HepG2 (cell line): ENCODE measurements at regions not wholly inside any gene's neighbourhood (a gene's known extent, or its start where the extent isn't known, plus 50 kb on each side); places are given as distances from the start of the nearest gene placed in this dataset.

ENCODE experiments used
- ATAC-seq: fragments of 200-7000 bp; cut with Tn5 transposase; 3 replicates; pipeline ENCODE4 v1.9.1; 2020; ENCODE audit warnings: mild to moderate bottlenecking, moderate library complexity
- BruUV-seq: library from RNA; stranded (reverse); fragments of 400-500 nt; replicated peaks from 2 replicates; lab custom pipeline; 2021; lab: Mats Ljungman, UMichigan
- CTCF ChIA-PET: fragments of 300-600 bp; formaldehyde crosslinking; extraction: SDS; loops from one replicate; lab custom pipeline; 2021; ENCODE audit warnings: low total read pairs, inconsistent platforms, low intra/inter-chr PET ratio; lab: Yijun Ruan, JAX
- POLR2A ChIA-PET: fragments of 350-600 bp; sonication (Branson Sonifier 250); formaldehyde crosslinking; loops from one replicate; lab custom pipeline; 2020; ENCODE audit warnings: antibody characterized with exemption, inconsistent platforms; lab: Yijun Ruan, JAX
- DNase-seq: peaks from one replicate; pipeline ENCODE4 v3.0.0-alpha.2; 2015; ENCODE audit warnings: low spot score
- FAIRE-seq: peaks from 3 replicates; lab custom pipeline; 2011; peaks lifted over from hg19 to GRCh38; lab: Jason Lieb, UNC
- H2AFZ ChIP-seq: one replicate; pipeline ENCODE4 v1.6.1; 2011; ENCODE audit warnings: low read length, inconsistent platforms
- H3K27ac ChIP-seq: fragments of 300-600 bp; 3 replicates; pipeline ENCODE4 v1.8.0; 2011; ENCODE audit warnings: mixed run types, mild to moderate bottlenecking, mixed read lengths, low read length, inconsistent platforms; ENCODE audit not compliant: insufficient read depth; ENCODE audit errors: extremely low read length
- H3K27me3 ChIP-seq, 2 experiments: fragments of 200-600 bp in 1 of 2; 2 replicates in 1 of 2; 3 replicates in 1 of 2; pipeline versions ENCODE4 v1.6.0 to v1.8.0; 2011; ENCODE audit warnings: low read length in 2 of 2, mild to moderate bottlenecking in 2 of 2, moderate library complexity in 2 of 2, inconsistent platforms in 1 of 2; ENCODE audit not compliant: insufficient read depth in 2 of 2, control insufficient read depth in 1 of 2
- H3K36me3 ChIP-seq, 2 experiments: fragments of 200-600 bp in 1 of 2; replicated peaks in 1 of 2; 2 replicates in 1 of 2; 3 replicates in 1 of 2; pipeline versions ENCODE4 v1.5.1 to v1.8.0; 2011; ENCODE audit warnings: low read length in 2 of 2, inconsistent platforms in 1 of 2; ENCODE audit not compliant: insufficient read depth in 2 of 2, control insufficient read depth in 1 of 2
- H3K4me1 ChIP-seq: 2 replicates; pipeline ENCODE4 v1.5.1; 2012; ENCODE audit warnings: low read length, inconsistent platforms; ENCODE audit not compliant: insufficient read depth
- H3K4me2 ChIP-seq: 2 replicates; pipeline ENCODE4 v1.6.0; 2011; ENCODE audit warnings: low read depth, low read length, inconsistent platforms
- H3K4me3 ChIP-seq, 3 experiments: fragments of 200-600 bp in 1 of 3; sonication (generic), shearing (Covaris generic) in 1 of 3; replicated peaks in 1 of 3; 2 replicates each; pipeline ENCODE4 v1.5.1; 2011 to 2016; ENCODE audit warnings: low read length in 3 of 3, inconsistent platforms in 2 of 3, low read depth in 2 of 3, mild to moderate bottlenecking in 2 of 3, control low read depth in 1 of 3, mixed read lengths in 1 of 3; ENCODE audit not compliant: insufficient read depth in 1 of 3
- H3K79me2 ChIP-seq: one replicate; pipeline ENCODE4 v1.6.1; 2011; ENCODE audit warnings: low read length, inconsistent platforms; ENCODE audit not compliant: insufficient read depth
- H3K9ac ChIP-seq: 2 replicates; pipeline ENCODE4 v1.6.0; 2011; ENCODE audit warnings: mild to moderate bottlenecking, low read depth, low read length, inconsistent platforms; ENCODE audit not compliant: insufficient read depth
- H3K9me3 ChIP-seq: 2 replicates; pipeline ENCODE4 v1.5.1; 2012; ENCODE audit warnings: mild to moderate bottlenecking, low read length
- H4K20me1 ChIP-seq: 2 replicates; pipeline ENCODE4 v1.6.0; 2011; ENCODE audit warnings: inconsistent platforms, mild to moderate bottlenecking, low read length, moderate library complexity; ENCODE audit not compliant: insufficient read depth
- KDM6A ChIP-seq: IDR thresholded peaks from 2 replicates; pipeline ENCODE4 v1.6.1; 2016; ENCODE audit warnings: low read depth
- PHF21A ChIP-seq: sonication (generic); formaldehyde crosslinking; IDR thresholded peaks from 2 replicates; pipeline ENCODE4 v1.5.0; 2020; ENCODE audit warnings: mild to moderate bottlenecking, missing genetic modification reagents
- RELA ChIP-seq: sonication (generic); formaldehyde crosslinking; IDR thresholded peaks from 2 replicates; pipeline ENCODE4 v1.4.0; 2020; ENCODE audit warnings: missing genetic modification reagents
- SIN3A ChIP-seq: IDR thresholded peaks from 2 replicates; pipeline ENCODE4 v1.6.1; 2011; ENCODE audit warnings: low read depth, mild to moderate bottlenecking, control low read depth, low read length, borderline replicate concordance
- SMAD9 ChIP-seq: sonication (generic); formaldehyde crosslinking; IDR thresholded peaks from 2 replicates; pipeline ENCODE4 v1.5.1; 2020; ENCODE audit warnings: mild to moderate bottlenecking, missing genetic modification reagents
- SMARCE1 ChIP-seq: fragments of 450-650 bp; IDR thresholded peaks from 2 replicates; pipeline ENCODE4 v1.6.1; 2017; ENCODE audit warnings: borderline replicate concordance
- SP140L ChIP-seq: sonication (generic); formaldehyde crosslinking; IDR thresholded peaks from 2 replicates; pipeline ENCODE4 v1.4.0; 2020; ENCODE audit warnings: missing genetic modification reagents, borderline replicate concordance
- SUZ12 ChIP-seq: fragments of 150-350 bp; IDR thresholded peaks from 2 replicates; pipeline ENCODE4 v1.6.1; 2014; ENCODE audit warnings: low read depth, low read length
- TEAD3 ChIP-seq: optimal IDR thresholded peaks from 2 replicates; pipeline ENCODE3; 2016; ENCODE audit warnings: borderline replicate concordance
- ZC3H13 ChIP-seq: sonication (generic); formaldehyde crosslinking; IDR thresholded peaks from 2 replicates; pipeline ENCODE4 v1.8.1; 2023; ENCODE audit warnings: mild to moderate bottlenecking, missing genetic modification reagents, moderate library complexity
- ZFY ChIP-seq: sonication (generic); formaldehyde crosslinking; IDR thresholded peaks from 2 replicates; pipeline ENCODE4 v1.4.0; 2020; ENCODE audit warnings: missing genetic modification reagents
- ZKSCAN8 ChIP-seq: IDR thresholded peaks from 2 replicates; pipeline ENCODE4 v1.6.1; 2016; ENCODE audit warnings: borderline replicate concordance, missing genetic modification reagents, missing compliant biosample characterization
- ZNF10 ChIP-seq: sonication (generic); formaldehyde crosslinking; IDR thresholded peaks from 2 replicates; pipeline ENCODE4 v1.4.0; 2020; ENCODE audit warnings: mild to moderate bottlenecking, low read depth, missing genetic modification reagents, borderline replicate concordance
- ZNF143 ChIP-seq: sonication (generic); formaldehyde crosslinking; IDR thresholded peaks from 2 replicates; pipeline ENCODE4 v1.4.0; 2020; ENCODE audit warnings: missing genetic modification reagents
- ZNF484 ChIP-seq: sonication (generic); formaldehyde crosslinking; IDR thresholded peaks from 2 replicates; pipeline ENCODE4 v1.5.1; 2020; ENCODE audit warnings: mild to moderate bottlenecking, low read depth, missing genetic modification reagents, borderline replicate concordance
- ZNF549 ChIP-seq: sonication (generic); formaldehyde crosslinking; IDR thresholded peaks from 2 replicates; pipeline ENCODE4 v1.5.0; 2020; ENCODE audit warnings: missing genetic modification reagents
- ZNF563 ChIP-seq: sonication (generic); formaldehyde crosslinking; IDR thresholded peaks from 2 replicates; pipeline ENCODE4 v1.8.0; 2022; ENCODE audit warnings: mild to moderate bottlenecking, moderate library complexity, missing genetic modification reagents
- ZNF567 ChIP-seq: sonication (generic); formaldehyde crosslinking; IDR thresholded peaks from 2 replicates; pipeline ENCODE4 v1.8.1; 2023; ENCODE audit warnings: mild to moderate bottlenecking, missing genetic modification reagents, borderline replicate concordance
- ZNF816 ChIP-seq: sonication (generic); formaldehyde crosslinking; IDR thresholded peaks from 2 replicates; pipeline ENCODE4 v1.8.0; 2022; ENCODE audit warnings: missing genetic modification reagents, mild to moderate bottlenecking, borderline replicate concordance
- ZSCAN30 ChIP-seq: sonication (generic); formaldehyde crosslinking; IDR thresholded peaks from 2 replicates; pipeline ENCODE4 v1.5.0; 2020; ENCODE audit warnings: mild to moderate bottlenecking, missing genetic modification reagents
- WGBS: methylation state at CpG from one replicate; pipeline ENCODE4 v1.1.6; 2017; ENCODE audit warnings: low lambda C conversion rate; 5-methylcytosine and 5-hydroxymethylcytosine counted together
- in situ Hi-C: cut with HindIII; loops from 2 replicates; pipeline ENCODE4 v1.10.0; 2017; ENCODE audit warnings: low pct_unique_long_range_greater_than_20kb; ENCODE audit not compliant: extremely low pct_ligation_motif_present
- intact Hi-C: fragments of 100-400 bp; cut with micrococcal nuclease; formaldehyde crosslinking; loops from one replicate; pipeline ENCODE4 v1.10.0; 2022; ENCODE audit not compliant: unreplicated experiment

- TF ChIP-seq SIN3A (no peak), TEAD3 (no peak)
Measured at GRCh38 chr18:60452421-60452820, 79.8 kb upstream of the MC4R start (continued).

DNA sequence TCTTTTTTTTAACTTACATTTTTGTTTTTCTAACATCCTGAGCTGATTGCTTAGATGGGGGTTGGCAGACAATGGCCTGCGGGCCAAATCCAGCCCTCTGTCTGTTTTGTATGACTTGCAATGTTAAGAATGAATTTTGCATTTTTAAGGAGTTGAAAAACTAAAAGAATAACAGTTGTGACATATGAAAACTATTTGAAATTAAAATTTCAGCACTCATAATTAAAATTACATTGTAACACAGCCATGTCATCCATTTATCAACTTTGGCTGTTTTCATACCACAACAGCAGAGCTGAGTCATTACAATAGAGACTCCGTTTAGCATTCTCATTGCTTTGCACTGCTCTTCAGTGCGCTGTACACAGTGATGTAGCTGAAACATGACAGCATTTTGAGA, 94.1 kb upstream of the MC4R start:
- Histone ChIP-seq H3K4me2 (no peak overlapping the region), H3K4me1 (no peaks in the 10 kb centered on the region), H3K9ac (no peak overlapping the region), H2AFZ (no peak overlapping the region), H3K27ac (no peak overlapping the region), H3K36me3 (no peaks in the 10 kb centered on the region), H3K27me3 (no peaks in the 10 kb centered on the region), H3K4me3 (no peak overlapping the region), H4K20me1 (no peaks in the 10 kb centered on the region), H3K9me3 (no peaks in the 10 kb centered on the region), H3K79me2 (no peaks in the 10 kb centered on the region)
- TF ChIP-seq ZFY (CRISPR knock-in tag), result no peak
- no peak for TF ChIP-seq ZNF143 (CRISPR knock-in tag)
- TF ChIP-seq SP140L, result no peak
- no peak for TF ChIP-seq ZNF549 (CRISPR knock-in tag)
- TF ChIP-seq ZNF816, result no peak
- no peak for TF ChIP-seq ZNF484
- no peak for TF ChIP-seq SMAD9 (CRISPR knock-in tag)
- no peak for TF ChIP-seq ZKSCAN8 (CRISPR knock-in tag)
- no peak for TF ChIP-seq ZNF563 (CRISPR knock-in tag)
- no peak for TF ChIP-seq ZC3H13 (CRISPR knock-in tag)
- no peak for TF ChIP-seq PHF21A (CRISPR knock-in tag)
- TF ChIP-seq SUZ12, result no peak
- TF ChIP-seq ZSCAN30, result no peak
- no peak for TF ChIP-seq KDM6A (CRISPR knock-in tag)
- no peak for TF ChIP-seq ZNF567 (CRISPR knock-in tag)
- TF ChIP-seq RELA (CRISPR knock-in tag), result no peak
- no peak for TF ChIP-seq SMARCE1
- no peak for TF ChIP-seq ZNF10 (CRISPR knock-in tag)
- FAIRE-seq, result no peak
- POLR2A ChIA-PET, result no interaction called here
- no peak for ATAC-seq
- CTCF ChIA-PET, result no interaction called here
- no peak for DNase-seq
- under 1% methylated on average over 3 of the region's 3 CpGs for WGBS
- intact Hi-C loops, result no loop called here
- in situ Hi-C loops, result no loop called here
- no TSS peak for BruUV-seq
